ENCODE measurements at regions not wholly inside any gene's neighbourhood (a gene's known extent, or its start where the extent isn't known, plus 50 kb on each side); places are given as distances from the start of the nearest gene placed in this dataset.

GRCh38 chr10:32132357-32132946 lies 76.2 kb upstream of the KIF5B start:
- no peak for DNase-seq
- H3K27me3 ChIP-seq: no peaks in the 10 kb centered on the region
- no peak overlapping the region for H3K27ac ChIP-seq
- H3K9me3 ChIP-seq: no peaks in the 10 kb centered on the region
- H3K4me3 ChIP-seq (replicated peaks in 1 of 3): no peak overlapping the region
- WGBS, 2 donors: 88% methylated on average over 7 of the region's 7 CpGs
- no peaks in the 10 kb centered on the region for H3K36me3 ChIP-seq
- TF ChIP-seq POLR2A (IDR thresholded peaks at IDR 0.05): no peak
- TF ChIP-seq, protein P1, sequence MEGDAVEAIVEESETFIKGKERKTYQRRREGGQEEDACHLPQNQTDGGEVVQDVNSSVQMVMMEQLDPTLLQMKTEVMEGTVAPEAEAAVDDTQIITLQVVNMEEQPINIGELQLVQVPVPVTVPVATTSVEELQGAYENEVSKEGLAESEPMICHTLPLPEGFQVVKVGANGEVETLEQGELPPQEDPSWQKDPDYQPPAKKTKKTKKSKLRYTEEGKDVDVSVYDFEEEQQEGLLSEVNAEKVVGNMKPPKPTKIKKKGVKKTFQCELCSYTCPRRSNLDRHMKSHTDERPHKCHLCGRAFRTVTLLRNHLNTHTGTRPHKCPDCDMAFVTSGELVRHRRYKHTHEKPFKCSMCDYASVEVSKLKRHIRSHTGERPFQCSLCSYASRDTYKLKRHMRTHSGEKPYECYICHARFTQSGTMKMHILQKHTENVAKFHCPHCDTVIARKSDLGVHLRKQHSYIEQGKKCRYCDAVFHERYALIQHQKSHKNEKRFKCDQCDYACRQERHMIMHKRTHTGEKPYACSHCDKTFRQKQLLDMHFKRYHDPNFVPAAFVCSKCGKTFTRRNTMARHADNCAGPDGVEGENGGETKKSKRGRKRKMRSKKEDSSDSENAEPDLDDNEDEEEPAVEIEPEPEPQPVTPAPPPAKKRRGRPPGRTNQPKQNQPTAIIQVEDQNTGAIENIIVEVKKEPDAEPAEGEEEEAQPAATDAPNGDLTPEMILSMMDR (IDR thresholded peaks at IDR 0.05): no peak
- no peaks in the 10 kb centered on the region for H3K4me1 ChIP-seq
- intact Hi-C loops (cut with DNase I): no loop called here

DNA sequence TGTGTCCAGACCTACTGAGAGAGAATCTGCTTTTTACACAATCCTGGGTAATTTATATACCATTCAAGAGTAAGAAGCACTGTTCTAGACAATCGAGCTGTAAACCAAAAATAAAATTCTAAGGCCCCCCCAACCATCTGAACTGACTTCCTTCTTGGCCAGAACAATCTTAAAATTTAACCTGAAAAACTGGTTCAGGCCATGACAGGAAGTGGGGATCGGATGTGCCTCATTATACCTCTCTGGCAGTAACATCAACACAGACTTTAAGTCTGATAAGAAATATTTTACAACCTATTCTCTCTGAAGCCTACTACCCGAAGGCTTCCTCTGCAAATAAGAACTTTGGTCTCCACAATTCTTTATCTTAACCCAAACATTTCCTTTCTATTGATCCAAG lies 75.2 kb upstream of the KIF5B start:
- Histone ChIP-seq H3K4me1 (no peaks in the 10 kb centered on the region), H3K9me3 (no peaks in the 10 kb centered on the region), H3K27ac (no peak overlapping the region), H3K4me3 (replicated peaks in 1 of 3) (no peak overlapping the region), H3K27me3 (no peaks in the 10 kb centered on the region), H3K36me3 (no peaks in the 10 kb centered on the region)
- intact Hi-C loops (cut with DNase I): no loop called here
- no peak for DNase-seq
- WGBS, 2 donors: 66 to 68% methylated on average over 3 of the region's 3 CpGs
- no peak for TF ChIP-seq POLR2A (IDR thresholded peaks at IDR 0.05)
- TF ChIP-seq, protein P1 (IDR thresholded peaks at IDR 0.05): no peak

DNA sequence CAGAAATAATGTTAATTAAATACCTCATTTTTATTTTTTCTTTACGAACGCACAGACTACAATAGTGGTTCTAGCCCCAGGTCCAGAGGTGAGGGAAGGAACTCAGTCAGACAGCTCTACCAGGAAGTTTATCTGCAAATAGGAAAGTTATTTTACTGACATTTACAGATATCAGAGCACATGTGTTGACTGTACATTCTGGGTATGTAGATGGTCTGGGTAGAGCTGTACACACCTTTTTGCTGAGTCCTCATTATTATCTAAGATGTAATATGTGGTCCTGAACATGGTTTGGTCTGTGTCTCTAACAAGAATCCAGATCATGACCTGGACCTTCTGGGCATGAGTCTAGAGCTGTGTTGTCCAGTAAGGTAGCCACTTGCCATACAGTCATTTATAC lies 74.6 kb upstream of the KIF5B start:
- Histone ChIP-seq H3K4me1 (no peaks in the 10 kb centered on the region), H3K4me3 (replicated peaks in 1 of 3) (no peak overlapping the region), H3K9me3 (no peaks in the 10 kb centered on the region), H3K27me3 (no peaks in the 10 kb centered on the region), H3K36me3 (no peaks in the 10 kb centered on the region), H3K27ac (no peak overlapping the region)
- 89 to 92% methylated on average over 2 of the region's 2 CpGs for WGBS, 2 donors
- intact Hi-C loops (cut with DNase I): no loop called here
- no peak for DNase-seq
- TF ChIP-seq POLR2A (IDR thresholded peaks at IDR 0.05): no peak
- TF ChIP-seq, protein P1 (IDR thresholded peaks at IDR 0.05): no peak

- Histone ChIP-seq H3K27ac (no peak overlapping the region), H3K36me3 (no peaks in the 10 kb centered on the region), H3K4me1 (no peaks in the 10 kb centered on the region), H3K27me3 (no peaks in the 10 kb centered on the region), H3K4me3 (replicated peaks in 1 of 3) (no peak overlapping the region), H3K9me3 (no peaks in the 10 kb centered on the region)
- intact Hi-C loops (cut with DNase I): no loop called here
- TF ChIP-seq, protein P1 (IDR thresholded peaks at IDR 0.05): no peak
- DNase-seq: no peak
- 92 to 94% methylated on average over 7 of the region's 7 CpGs for WGBS, 2 donors
Measured at GRCh38 chr10:32125023-32125422, 68.8 kb upstream of the KIF5B start.

DNA sequence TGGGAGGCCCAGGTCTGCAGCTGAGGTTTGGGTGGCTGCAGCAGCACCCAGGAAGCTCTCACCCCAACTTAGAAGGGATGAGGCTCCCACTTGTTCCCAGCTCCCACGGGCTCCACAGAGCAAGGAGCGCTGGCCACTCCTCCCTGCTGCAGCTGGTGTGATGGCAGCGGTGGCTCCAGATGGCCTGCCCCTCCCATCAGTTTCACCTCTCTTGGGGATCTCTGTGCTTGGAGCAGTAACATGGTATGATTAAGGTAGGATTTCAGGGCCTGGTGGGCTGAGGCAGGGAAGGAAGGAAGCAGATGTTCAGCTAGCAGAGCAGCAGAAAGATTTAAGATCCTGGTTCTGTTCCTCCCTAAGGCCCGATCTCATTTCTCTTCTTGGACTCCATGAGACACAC lies 66.8 kb upstream of the KIF5B start:
- no peak overlapping the region for H3K4me3 ChIP-seq (replicated peaks in 1 of 3)
- no peak for TF ChIP-seq POLR2A (IDR thresholded peaks at IDR 0.05)
- TF ChIP-seq, protein P1 (IDR thresholded peaks at IDR 0.05): no peak
- no peaks in the 10 kb centered on the region for H3K4me1 ChIP-seq
- H3K27me3 ChIP-seq: no peaks in the 10 kb centered on the region
- H3K36me3 ChIP-seq: no peaks in the 10 kb centered on the region
- 96 to 98% methylated on average over 4 of the region's 4 CpGs for WGBS, 2 donors
- no peak overlapping the region for H3K27ac ChIP-seq
- no peaks in the 10 kb centered on the region for H3K9me3 ChIP-seq
- intact Hi-C loops (cut with DNase I): no loop called here
- no peak for DNase-seq
